WTC11 (cell line): ENCODE measurements at regions not wholly inside any gene's neighbourhood (a gene's known extent, or its start where the extent isn't known, plus 50 kb on each side); places are given as distances from the start of the nearest gene placed in this dataset.

Experiments
- CTCF ChIP-seq: fragments of 200-600 bp; IDR thresholded peaks from 2 replicates; pipeline ENCODE4 v1.8.0; 2022; ENCODE audit warnings: antibody characterized with exemption
- PRDM15 ChIP-seq: sonication (generic); formaldehyde crosslinking; IDR thresholded peaks from 2 replicates; pipeline ENCODE4 v1.8.0; 2022; ENCODE audit warnings: missing genetic modification reagents

- no peak for TF ChIP-seq CTCF
- TF ChIP-seq PRDM15 (CRISPR knock-in tag): no peak
Measured at GRCh38 chr9:103301051-103301450, 305.9 kb downstream of the CYLC2 start.
